GM21723 (cell line): ENCODE measurements at regions not wholly inside any gene's neighbourhood (a gene's known extent, or its start where the extent isn't known, plus 50 kb on each side); places are given as distances from the start of the nearest gene placed in this dataset.
"Not testable (repeated sequence)": the region's sequence is repeated elsewhere in the genome, so short reads cannot be mapped to it uniquely, and the experiment has no call there.

ENCODE experiments used
- ATAC-seq: cut with Tn5 transposase; IDR thresholded peaks from one replicate; pipeline ENCODE4 v1.9.1; 2021; ENCODE audit warnings: mild to moderate bottlenecking, moderate library complexity; ENCODE audit not compliant: unreplicated experiment

- ATAC-seq: no peak
Observed at GRCh38 chr3:23111797-23112196, 91.3 kb upstream of the UBE2E2 start.

DNA sequence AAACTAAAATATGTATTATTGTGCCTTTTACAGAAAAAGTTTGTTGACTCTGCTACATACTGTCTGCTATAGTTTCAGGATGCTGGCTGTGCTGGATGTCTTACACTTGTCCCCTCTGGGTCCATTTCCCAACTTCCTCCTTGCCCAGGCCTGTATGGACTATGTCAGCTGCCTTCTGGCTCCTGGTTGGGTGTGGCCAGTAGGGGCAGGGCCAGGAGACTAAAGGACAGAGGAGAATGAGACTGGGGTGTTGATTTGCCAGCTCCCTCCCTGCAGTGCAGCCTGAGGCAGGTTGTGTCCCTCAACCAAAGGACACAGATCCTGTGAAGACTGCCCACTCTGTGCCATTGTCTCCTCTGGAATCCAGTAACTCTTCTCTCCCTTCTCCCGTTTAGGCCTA, 90.6 kb upstream of the UBE2E2 start:
- no peak for ATAC-seq

DNA sequence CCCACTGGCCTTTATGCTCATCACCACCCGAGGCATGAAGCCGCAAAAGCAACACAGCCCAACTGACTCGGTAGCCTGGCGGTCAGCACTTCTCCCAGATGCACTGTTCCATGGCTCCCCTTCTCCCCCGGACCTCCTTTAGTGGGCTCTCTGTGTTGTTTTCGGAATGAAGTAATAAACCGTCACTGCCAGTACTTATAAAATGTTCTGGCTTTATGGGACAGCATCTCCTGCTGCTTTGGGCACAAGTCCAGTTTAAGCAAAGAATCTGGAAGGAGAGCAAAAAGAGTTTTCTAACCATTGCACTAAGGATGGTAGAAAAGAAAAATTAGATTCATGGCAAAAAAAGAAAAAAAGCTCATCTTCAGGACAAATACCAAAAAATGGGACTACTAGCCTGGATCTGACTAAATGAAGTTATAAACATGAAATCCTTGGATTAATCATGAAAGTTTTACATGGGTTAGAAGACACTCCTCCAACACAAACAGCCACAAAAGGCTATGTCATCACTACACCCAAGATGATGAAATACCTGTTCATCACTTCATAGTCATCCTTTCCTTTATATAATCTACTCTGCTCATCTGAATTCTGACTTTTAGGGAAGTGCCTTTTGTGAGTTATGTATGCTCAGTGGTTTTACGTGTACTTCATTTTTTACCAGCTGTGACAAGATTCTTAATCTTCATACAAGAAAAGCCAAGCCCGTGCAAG, 89.5 kb upstream of the UBE2E2 start:
- ATAC-seq: no peak

GRCh38 chr3:23114432-23114831, 88.7 kb upstream of the UBE2E2 start:
- ATAC-seq: no peak

DNA sequence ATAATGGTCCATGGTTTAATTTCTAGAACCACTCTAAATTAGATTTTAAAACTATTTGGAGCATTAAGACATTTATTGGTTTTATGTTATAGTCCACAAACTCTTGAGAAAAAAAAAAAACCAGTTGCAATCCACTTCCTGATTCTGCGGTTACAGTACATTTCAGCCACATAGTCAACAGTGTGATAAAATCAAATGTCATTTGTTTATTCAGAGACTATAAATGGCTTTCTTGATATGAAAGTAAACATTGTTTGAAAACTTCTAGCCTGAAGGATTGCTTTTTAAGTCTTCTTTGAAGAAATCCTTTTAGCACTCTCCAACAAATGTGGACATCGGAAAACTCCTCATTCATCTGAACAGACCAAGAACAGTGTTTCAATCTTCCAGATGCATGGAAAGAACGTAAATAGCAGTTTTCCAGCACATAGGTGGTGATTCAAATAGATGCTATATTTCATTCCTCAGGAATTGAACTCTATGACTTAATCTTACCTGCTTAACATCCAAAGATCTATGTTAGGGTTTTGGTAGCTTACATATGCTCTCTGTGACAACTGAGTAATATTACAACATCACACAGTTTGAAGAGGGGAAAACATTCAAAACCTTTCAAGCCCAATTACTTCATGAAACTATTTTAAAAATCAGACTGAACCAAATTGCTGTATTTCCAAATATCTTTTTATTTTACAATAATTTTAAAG, 87.8 kb upstream of the UBE2E2 start:
- no peak for ATAC-seq

GRCh38 chr3:23116081-23116837, 86.9 kb upstream of the UBE2E2 start:
- no peak for ATAC-seq

- no peak for ATAC-seq
Observed at GRCh38 chr3:23117856-23118255, 85.3 kb upstream of the UBE2E2 start.

GRCh38 chr3:23127196-23127595, 75.9 kb upstream of the UBE2E2 start:
- no peak for ATAC-seq

GRCh38 chr3:23128655-23129054, 74.5 kb upstream of the UBE2E2 start:
- no peak for ATAC-seq

- ATAC-seq: no peak
Observed at GRCh38 chr3:23129117-23129516, 74.0 kb upstream of the UBE2E2 start.

GRCh38 chr3:23129817-23130216, 73.3 kb upstream of the UBE2E2 start:
- no peak for ATAC-seq

GRCh38 chr3:23130406-23130805, 72.7 kb upstream of the UBE2E2 start:
- no peak for ATAC-seq

GRCh38 chr3:23135026-23135785, 67.9 kb upstream of the UBE2E2 start:
- ATAC-seq: no peak

DNA sequence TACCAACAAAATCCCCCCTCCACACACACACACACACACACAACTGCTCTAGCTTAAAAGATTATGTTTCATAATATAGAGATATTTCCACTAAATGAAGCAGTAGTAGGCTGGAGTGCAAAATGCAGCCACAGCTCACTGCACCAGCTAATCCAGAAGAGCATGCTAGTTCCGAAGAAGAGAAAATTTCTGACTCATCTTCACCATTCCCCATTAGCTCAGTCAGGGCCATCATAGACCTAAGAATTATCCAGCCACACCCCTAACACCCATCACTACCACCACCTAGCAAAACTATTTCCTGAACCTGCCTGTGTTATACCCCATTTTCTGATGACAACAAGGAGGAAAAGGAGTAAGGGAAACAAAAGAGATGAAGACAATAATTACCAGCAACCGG, 67.1 kb upstream of the UBE2E2 start:
- no peak for ATAC-seq

GRCh38 chr3:23144051-23144450, 59.1 kb upstream of the UBE2E2 start:
- not testable (repeated sequence) for ATAC-seq

DNA sequence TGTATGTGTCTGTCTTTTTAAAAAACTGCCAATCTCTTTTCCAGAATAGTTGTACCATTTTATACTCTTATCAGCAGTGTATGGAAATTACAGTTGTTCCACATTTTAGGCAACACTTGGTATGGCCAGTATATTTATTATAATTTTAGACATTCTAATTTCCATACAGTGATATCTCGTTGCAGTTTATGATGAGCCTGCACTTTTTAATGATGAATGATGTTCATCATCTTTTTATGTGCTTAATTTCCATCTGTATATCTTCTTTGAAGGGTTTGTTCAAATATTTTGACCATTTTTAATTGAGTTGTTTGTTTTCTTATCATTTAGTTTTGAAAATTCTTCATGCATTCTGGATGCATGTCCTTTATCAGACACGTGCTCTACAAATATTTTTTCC, 57.0 kb upstream of the UBE2E2 start:
- ATAC-seq: no peak

DNA sequence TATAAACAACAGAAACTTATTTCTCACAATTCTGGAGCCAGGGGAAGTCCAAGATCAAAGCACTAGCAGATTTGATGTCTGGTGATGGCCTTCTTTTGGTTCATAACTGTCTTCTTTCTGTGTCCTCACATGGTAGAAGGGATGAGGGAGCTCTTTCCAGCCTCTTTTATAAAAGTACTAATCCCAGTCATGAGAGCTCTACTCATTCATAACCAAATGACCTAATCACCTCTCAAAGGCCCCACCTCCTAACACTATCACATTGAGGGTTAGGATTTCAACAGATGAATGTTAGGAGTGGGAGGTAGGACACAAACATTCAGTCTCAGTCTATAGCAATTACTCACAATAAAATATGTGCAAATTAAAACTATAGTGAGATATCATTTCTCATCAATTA, 50.1 kb upstream of the UBE2E2 start:
- ATAC-seq: no peak
